Stimulated activated CD4-positive, alpha-beta T cell treated with anti-CD3 and anti-CD28 coated beads, TNF-alpha, amount 100 ng/mL, for 1 hour (primary cell): ENCODE measurements at regions not wholly inside any gene's neighbourhood (a gene's known extent, or its start where the extent isn't known, plus 50 kb on each side); places are given as distances from the start of the nearest gene placed in this dataset.

Experiments used
- DNase-seq, 3 donors: peaks; one replicate each; pipeline ENCODE4 v3.0.0-alpha.2; 2020; ENCODE audit warnings: low read depth in 3 of 3, low spot score in 1 of 3

DNA sequence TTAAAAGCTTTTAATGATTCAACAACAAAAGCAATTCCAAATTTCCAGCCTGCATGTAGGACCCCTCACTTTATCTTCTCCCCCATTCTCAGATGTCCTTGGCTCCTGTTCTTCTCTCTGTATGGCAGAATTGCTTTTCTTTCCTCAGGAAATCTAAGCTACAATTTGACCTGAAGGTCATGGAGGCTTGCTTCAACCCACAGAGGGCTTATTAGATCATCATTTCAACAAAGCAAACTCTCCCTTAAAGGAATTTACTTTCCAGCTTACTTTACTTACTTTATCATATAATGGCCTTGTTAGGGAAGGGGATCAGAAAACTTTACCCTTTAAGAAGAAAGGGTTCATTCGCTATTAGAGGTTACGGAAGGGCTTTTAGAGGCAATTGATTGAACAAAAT, 211.5 kb downstream of the RAD51AP2 start:
- DNase-seq = no peak

- DNase-seq = no peak
Observed at GRCh38 chr2:17306219-17306618, 212.0 kb downstream of the RAD51AP2 start.

- DNase-seq = no peak
Observed at GRCh38 chr2:17303521-17303920, 214.7 kb downstream of the RAD51AP2 start.

DNA sequence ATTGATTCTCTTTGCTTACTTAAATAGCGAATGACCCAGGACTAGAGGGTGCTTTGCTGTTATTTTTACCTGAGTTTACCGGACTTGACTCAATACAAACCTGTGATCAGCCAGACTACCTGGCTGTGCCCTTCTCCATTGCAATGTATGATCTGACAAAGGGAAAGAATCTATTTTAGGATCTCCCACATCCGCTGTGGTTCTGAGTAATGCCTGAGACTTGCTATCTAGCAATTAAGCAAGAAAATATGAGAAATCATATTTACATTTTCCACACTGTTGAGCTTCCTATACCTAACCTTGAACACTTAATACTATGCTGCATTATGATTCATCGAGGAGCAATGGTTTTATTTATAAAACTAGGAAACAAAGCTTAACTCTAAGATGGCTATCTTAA, 215.2 kb downstream of the RAD51AP2 start:
- no peak for DNase-seq

- DNase-seq = no peak
Observed at GRCh38 chr2:17302281-17302680, 216.0 kb downstream of the RAD51AP2 start.

- DNase-seq = no peak
Observed at GRCh38 chr2:17301437-17301836, 216.8 kb downstream of the RAD51AP2 start.

GRCh38 chr2:17299891-17300540, 218.2 kb downstream of the RAD51AP2 start:
- no peak for DNase-seq

DNA sequence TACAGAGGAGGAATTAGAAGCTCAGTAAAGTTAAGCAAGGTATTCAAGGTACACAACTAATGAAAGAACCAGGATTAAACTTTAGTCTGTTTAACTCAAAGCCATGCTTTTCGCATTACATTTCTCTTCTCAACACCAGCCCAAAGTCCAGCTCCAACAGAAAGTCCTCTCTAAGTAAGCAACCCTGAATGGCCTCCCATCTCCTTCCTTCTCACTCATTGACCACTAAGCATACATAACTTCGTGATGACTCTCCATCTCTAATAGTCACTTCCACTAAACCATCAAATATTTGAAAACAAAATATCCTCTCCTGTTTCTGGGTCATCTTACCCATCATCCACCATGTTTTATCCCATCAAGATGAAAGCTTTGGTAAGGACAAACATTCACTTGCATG, 219.8 kb downstream of the RAD51AP2 start:
- DNase-seq = no peak

GRCh38 chr2:17296686-17297085, 221.6 kb downstream of the RAD51AP2 start:
- DNase-seq = no peak

DNA sequence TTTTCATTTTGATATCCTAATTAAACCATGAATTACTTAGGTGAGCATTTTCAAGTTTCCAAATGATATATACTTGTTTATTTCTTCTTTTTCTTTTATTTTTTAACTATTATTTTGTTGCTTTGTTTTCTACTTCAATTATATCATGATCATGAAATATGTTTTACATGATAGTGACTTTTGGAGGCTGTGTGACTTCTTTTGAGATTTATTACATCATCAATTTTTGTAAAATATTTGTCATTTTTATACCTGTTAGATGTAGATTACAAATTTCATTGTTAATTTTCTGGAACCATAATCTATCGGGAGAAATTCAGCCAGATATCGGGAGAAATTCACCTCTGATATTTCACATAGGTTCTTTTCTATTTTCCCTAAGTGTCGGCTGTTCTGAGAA, 228.6 kb downstream of the RAD51AP2 start:
- no peak for DNase-seq

GRCh38 chr2:17287183-17287582, 231.1 kb downstream of the RAD51AP2 start:
- DNase-seq = no peak

DNA sequence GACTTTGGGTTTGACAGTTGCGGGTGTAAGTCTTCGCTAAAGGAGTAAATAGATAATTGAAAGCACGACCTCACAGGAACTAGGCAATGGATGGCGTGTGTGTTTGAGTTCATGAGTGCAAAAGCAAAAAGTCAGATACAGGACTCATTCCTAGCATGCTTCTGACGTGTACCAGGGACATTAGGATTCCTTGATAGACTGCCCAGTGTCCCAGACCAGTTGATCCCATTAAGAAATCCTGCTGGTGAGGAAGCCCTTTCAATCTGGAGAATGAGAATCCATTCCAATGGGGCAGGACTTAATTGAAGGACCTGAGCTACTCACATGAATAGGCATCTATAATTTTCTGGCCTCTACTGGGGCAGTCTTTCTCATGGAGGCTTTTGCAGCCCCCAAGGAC, 235.4 kb downstream of the RAD51AP2 start:
- no peak for DNase-seq

DNA sequence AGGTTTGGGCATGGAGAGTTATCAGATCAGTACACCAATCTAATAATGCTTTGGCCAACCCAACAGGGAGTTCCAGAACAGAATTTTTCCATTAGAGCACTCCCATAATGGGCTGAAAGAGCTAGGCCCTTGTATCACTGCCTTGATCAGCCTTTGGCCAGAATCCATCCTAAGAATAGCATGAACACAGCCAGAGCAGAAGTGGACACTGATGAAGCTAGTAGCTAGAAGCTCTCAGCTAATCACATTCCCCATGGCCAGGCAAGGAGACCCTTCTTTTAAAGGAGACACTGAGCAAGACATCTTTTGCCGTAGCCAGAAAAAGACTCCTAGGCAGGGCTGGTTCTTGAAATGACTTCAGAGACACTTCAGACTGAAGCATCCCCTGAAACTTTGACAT, 236.0 kb downstream of the RAD51AP2 start:
- no peak for DNase-seq

- DNase-seq = no peak
Observed at GRCh38 chr2:17276220-17276619, 242.0 kb downstream of the RAD51AP2 start.

DNA sequence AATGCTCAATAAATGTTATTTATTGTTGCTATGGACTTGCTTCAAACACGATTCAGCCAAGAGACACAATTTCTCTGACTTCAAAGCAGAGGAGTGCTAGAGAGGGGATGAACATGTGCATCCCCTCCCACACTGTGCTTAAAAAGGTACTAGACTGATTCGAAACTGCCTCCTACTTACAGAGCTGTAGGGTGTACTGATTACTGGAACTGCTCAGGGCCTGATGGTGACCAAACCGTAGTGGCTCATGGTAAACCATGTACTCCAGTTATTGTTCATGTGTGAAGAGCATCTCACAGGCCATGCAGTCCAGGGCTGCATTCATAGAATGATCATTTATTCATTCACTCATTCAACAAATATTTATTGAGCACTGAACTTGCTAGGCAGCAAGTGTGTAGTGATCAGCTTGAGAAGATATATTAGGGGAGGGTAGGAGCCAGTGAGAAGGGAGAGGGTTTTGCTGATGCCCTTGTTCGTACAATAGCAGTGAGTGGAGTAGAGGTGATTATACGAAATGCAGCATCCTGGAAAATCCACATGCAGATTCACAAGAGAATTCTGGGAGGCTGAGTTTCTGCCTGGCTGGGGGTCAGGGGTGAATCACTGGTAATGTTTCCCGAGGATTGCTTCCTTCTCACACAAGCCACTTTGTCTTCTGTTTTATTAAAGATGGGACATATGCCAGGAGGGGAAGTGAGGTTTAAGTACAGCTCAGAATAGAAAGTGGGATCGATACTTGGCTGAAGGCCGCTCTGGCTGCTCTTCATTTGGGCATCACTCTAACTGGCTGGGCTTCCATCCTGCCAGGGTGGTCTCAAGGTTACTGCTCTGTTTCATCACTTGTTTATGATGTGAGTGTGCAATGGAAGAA, 245.4 kb downstream of the RAD51AP2 start:
- no peak for DNase-seq

- no peak for DNase-seq
Observed at GRCh38 chr2:17272170-17272569, 246.1 kb downstream of the RAD51AP2 start.

DNA sequence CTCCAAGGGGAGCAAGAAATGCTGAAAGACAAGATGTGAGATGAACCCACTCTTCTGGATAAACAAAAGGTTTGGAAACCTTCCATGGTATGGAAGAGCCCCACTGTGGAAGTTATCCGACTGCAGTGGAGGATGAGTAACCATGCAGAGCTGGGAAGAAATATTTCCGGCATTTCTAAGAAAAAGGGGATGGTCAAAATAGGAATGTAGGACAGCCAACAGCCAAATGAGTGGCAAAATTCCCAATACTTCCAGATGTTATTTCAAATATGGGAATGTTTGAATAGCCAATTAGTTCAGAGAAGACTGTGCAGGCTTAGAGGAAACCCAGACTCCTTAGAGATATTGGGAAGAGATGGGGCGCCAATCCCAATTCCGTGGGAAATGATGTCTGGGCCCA, 246.8 kb downstream of the RAD51AP2 start:
- DNase-seq = no peak

- DNase-seq = no peak
Observed at GRCh38 chr2:17270894-17271293, 247.3 kb downstream of the RAD51AP2 start.

- no peak for DNase-seq
Observed at GRCh38 chr2:17263570-17263968, 254.7 kb downstream of the RAD51AP2 start.

DNA sequence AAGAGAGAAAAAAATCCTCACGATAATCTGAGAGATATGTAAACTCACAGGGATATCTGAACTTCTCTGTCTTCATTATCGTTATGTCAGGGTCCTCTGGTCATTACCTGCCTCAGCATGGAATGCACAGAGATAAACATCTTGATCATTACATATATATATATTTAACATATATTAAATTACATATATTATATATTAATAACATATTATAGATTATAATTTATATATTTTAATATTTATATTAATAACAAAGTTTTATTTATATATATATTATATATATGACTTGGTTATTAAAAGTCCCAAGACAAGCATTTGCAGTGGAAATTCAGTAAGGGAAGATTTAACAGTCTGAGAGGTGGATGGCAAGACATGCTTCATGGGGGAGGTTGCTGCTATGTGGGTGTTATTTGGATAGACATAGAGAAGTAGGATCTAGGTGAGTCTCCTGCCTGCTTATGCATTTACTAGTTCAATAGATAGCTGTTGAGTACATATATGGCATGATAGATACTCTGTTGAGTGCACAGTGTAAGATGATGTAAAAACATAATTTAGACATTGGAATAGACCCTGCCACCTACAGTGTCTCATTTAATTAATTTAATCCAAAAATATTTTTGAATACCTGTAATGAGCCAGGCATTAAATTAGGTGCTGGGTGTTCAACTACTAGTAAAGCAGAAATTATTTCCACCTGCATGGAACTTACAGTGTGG, 255.2 kb downstream of the RAD51AP2 start:
- no peak for DNase-seq

DNA sequence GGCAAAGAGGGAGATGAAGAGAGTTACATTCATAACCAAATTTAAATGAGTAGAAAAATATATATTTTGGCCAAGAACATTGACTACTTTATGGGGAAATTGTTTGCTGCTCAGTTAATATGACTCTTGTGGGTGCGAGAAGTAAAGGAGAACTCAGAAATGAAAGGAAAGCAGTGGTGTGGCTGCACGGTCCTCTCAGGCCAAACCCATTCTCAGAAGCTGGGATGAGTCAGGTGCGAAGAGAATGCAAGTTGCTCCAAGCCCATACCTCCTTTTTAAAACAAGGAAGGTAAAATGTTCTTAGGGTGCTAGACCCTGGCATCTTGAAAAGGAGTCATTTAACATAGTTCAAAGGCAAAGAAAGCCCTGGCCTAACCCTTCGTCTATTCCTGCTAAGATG, 258.6 kb downstream of the RAD51AP2 start:
- no peak for DNase-seq

- DNase-seq = no peak
Observed at GRCh38 chr2:17258861-17259260, 259.4 kb downstream of the RAD51AP2 start.
